HepG2 (cell line): ENCODE measurements at regions not wholly inside any gene's neighbourhood (a gene's known extent, or its start where the extent isn't known, plus 50 kb on each side); places are given as distances from the start of the nearest gene placed in this dataset.
"Not testable (repeated sequence)": the region's sequence is repeated elsewhere in the genome, so short reads cannot be mapped to it uniquely, and the experiment has no call there.

Experiments
- ATAC-seq: fragments of 200-7000 bp; cut with Tn5 transposase; 3 replicates; pipeline ENCODE4 v1.9.1; 2020; ENCODE audit warnings: mild to moderate bottlenecking, moderate library complexity
- BruUV-seq: library from RNA; stranded (reverse); fragments of 400-500 nt; replicated peaks from 2 replicates; lab custom pipeline; 2021; lab: Mats Ljungman, UMichigan
- CTCF ChIA-PET: fragments of 300-600 bp; formaldehyde crosslinking; extraction: SDS; loops from one replicate; lab custom pipeline; 2021; ENCODE audit warnings: low total read pairs, inconsistent platforms, low intra/inter-chr PET ratio; lab: Yijun Ruan, JAX
- POLR2A ChIA-PET: fragments of 350-600 bp; sonication (Branson Sonifier 250); formaldehyde crosslinking; loops from one replicate; lab custom pipeline; 2020; ENCODE audit warnings: antibody characterized with exemption, inconsistent platforms; lab: Yijun Ruan, JAX
- DNase-seq: peaks from one replicate; pipeline ENCODE4 v3.0.0-alpha.2; 2015; ENCODE audit warnings: low spot score
- FAIRE-seq: peaks from 3 replicates; lab custom pipeline; 2011; peaks lifted over from hg19 to GRCh38; lab: Jason Lieb, UNC
- H2AFZ ChIP-seq: one replicate; pipeline ENCODE4 v1.6.1; 2011; ENCODE audit warnings: low read length, inconsistent platforms
- H3K27ac ChIP-seq: fragments of 300-600 bp; 3 replicates; pipeline ENCODE4 v1.8.0; 2011; ENCODE audit warnings: mixed run types, mild to moderate bottlenecking, mixed read lengths, low read length, inconsistent platforms; ENCODE audit not compliant: insufficient read depth; ENCODE audit errors: extremely low read length
- H3K27me3 ChIP-seq, 2 experiments: fragments of 200-600 bp in 1 of 2; 2 replicates in 1 of 2; 3 replicates in 1 of 2; pipeline versions ENCODE4 v1.6.0 to v1.8.0; 2011; ENCODE audit warnings: low read length in 2 of 2, mild to moderate bottlenecking in 2 of 2, moderate library complexity in 2 of 2, inconsistent platforms in 1 of 2; ENCODE audit not compliant: insufficient read depth in 2 of 2, control insufficient read depth in 1 of 2
- H3K36me3 ChIP-seq, 2 experiments: fragments of 200-600 bp in 1 of 2; replicated peaks in 1 of 2; 2 replicates in 1 of 2; 3 replicates in 1 of 2; pipeline versions ENCODE4 v1.5.1 to v1.8.0; 2011; ENCODE audit warnings: low read length in 2 of 2, inconsistent platforms in 1 of 2; ENCODE audit not compliant: insufficient read depth in 2 of 2, control insufficient read depth in 1 of 2
- H3K4me1 ChIP-seq: 2 replicates; pipeline ENCODE4 v1.5.1; 2012; ENCODE audit warnings: low read length, inconsistent platforms; ENCODE audit not compliant: insufficient read depth
- H3K4me2 ChIP-seq: 2 replicates; pipeline ENCODE4 v1.6.0; 2011; ENCODE audit warnings: low read depth, low read length, inconsistent platforms
- H3K4me3 ChIP-seq, 3 experiments: fragments of 200-600 bp in 1 of 3; sonication (generic), shearing (Covaris generic) in 1 of 3; replicated peaks in 1 of 3; 2 replicates each; pipeline ENCODE4 v1.5.1; 2011 to 2016; ENCODE audit warnings: low read length in 3 of 3, inconsistent platforms in 2 of 3, low read depth in 2 of 3, mild to moderate bottlenecking in 2 of 3, control low read depth in 1 of 3, mixed read lengths in 1 of 3; ENCODE audit not compliant: insufficient read depth in 1 of 3
- H3K79me2 ChIP-seq: one replicate; pipeline ENCODE4 v1.6.1; 2011; ENCODE audit warnings: low read length, inconsistent platforms; ENCODE audit not compliant: insufficient read depth
- H3K9ac ChIP-seq: 2 replicates; pipeline ENCODE4 v1.6.0; 2011; ENCODE audit warnings: mild to moderate bottlenecking, low read depth, low read length, inconsistent platforms; ENCODE audit not compliant: insufficient read depth
- H3K9me3 ChIP-seq: 2 replicates; pipeline ENCODE4 v1.5.1; 2012; ENCODE audit warnings: mild to moderate bottlenecking, low read length
- H4K20me1 ChIP-seq: 2 replicates; pipeline ENCODE4 v1.6.0; 2011; ENCODE audit warnings: inconsistent platforms, mild to moderate bottlenecking, low read length, moderate library complexity; ENCODE audit not compliant: insufficient read depth
- HMG20B ChIP-seq: conservative IDR thresholded peaks from 2 replicates; pipeline ENCODE4 v1.6.1; 2016; ENCODE audit warnings: missing genetic modification reagents, missing compliant biosample characterization
- SMYD3 ChIP-seq: sonication (generic); formaldehyde crosslinking; IDR thresholded peaks from 2 replicates; pipeline ENCODE4 v1.8.1; 2023; ENCODE audit warnings: mild to moderate bottlenecking, missing genetic modification reagents
- SP2 ChIP-seq: sonication (generic); formaldehyde crosslinking; IDR thresholded peaks from 2 replicates; pipeline ENCODE4 v1.5.1; 2020; ENCODE audit warnings: mild to moderate bottlenecking, missing genetic modification reagents
- TOE1 ChIP-seq: sonication (generic); formaldehyde crosslinking; IDR thresholded peaks from 2 replicates; pipeline ENCODE4 v1.4.0; 2020; ENCODE audit warnings: mild to moderate bottlenecking, missing genetic modification reagents
- YEATS4 ChIP-seq: sonication (generic); formaldehyde crosslinking; IDR thresholded peaks from 2 replicates; pipeline ENCODE4 v1.4.0; 2020; ENCODE audit warnings: missing genetic modification reagents, borderline replicate concordance
- ZBTB21 ChIP-seq: sonication (generic); formaldehyde crosslinking; IDR thresholded peaks from 2 replicates; pipeline ENCODE4 v1.4.0; 2020; ENCODE audit warnings: missing genetic modification reagents
- ZNF33A ChIP-seq: sonication (generic); formaldehyde crosslinking; IDR thresholded peaks from 2 replicates; pipeline ENCODE4 v1.5.1; 2020; ENCODE audit warnings: missing genetic modification reagents, mild to moderate bottlenecking, moderate library complexity, borderline replicate concordance
- ZNF431 ChIP-seq: sonication (generic); formaldehyde crosslinking; IDR thresholded peaks from 2 replicates; pipeline ENCODE4 v1.9.0; 2022; ENCODE audit warnings: missing genetic modification reagents, low read depth, mild to moderate bottlenecking, borderline replicate concordance
- ZNF451 ChIP-seq: sonication (generic); formaldehyde crosslinking; IDR thresholded peaks from 2 replicates; pipeline ENCODE4 v1.5.0; 2020; ENCODE audit warnings: mild to moderate bottlenecking, missing genetic modification reagents
- ZNF484 ChIP-seq: sonication (generic); formaldehyde crosslinking; IDR thresholded peaks from 2 replicates; pipeline ENCODE4 v1.5.1; 2020; ENCODE audit warnings: mild to moderate bottlenecking, low read depth, missing genetic modification reagents, borderline replicate concordance
- ZNF569 ChIP-seq: sonication (generic); formaldehyde crosslinking; IDR thresholded peaks from 2 replicates; pipeline ENCODE4 v1.5.0; 2020; ENCODE audit warnings: mild to moderate bottlenecking, missing genetic modification reagents, moderate library complexity, borderline replicate concordance
- ZNF639 ChIP-seq: conservative IDR thresholded peaks from 2 replicates; pipeline ENCODE4 v1.6.1; 2018; ENCODE audit warnings: missing genetic modification reagents
- WGBS: methylation state at CpG from one replicate; pipeline ENCODE4 v1.1.6; 2017; ENCODE audit warnings: low lambda C conversion rate; 5-methylcytosine and 5-hydroxymethylcytosine counted together
- in situ Hi-C: cut with HindIII; loops from 2 replicates; pipeline ENCODE4 v1.10.0; 2017; ENCODE audit warnings: low pct_unique_long_range_greater_than_20kb; ENCODE audit not compliant: extremely low pct_ligation_motif_present
- intact Hi-C: fragments of 100-400 bp; cut with micrococcal nuclease; formaldehyde crosslinking; loops from one replicate; pipeline ENCODE4 v1.10.0; 2022; ENCODE audit not compliant: unreplicated experiment
- TF ChIP-seq, protein P1 (sequence below): sonication (generic); formaldehyde crosslinking; IDR thresholded peaks from 2 replicates; pipeline ENCODE4 v1.8.0; 2022; ENCODE audit warnings: mild to moderate bottlenecking, missing genetic modification reagents; ENCODE audit not compliant: insufficient replicate concordance

DNA sequence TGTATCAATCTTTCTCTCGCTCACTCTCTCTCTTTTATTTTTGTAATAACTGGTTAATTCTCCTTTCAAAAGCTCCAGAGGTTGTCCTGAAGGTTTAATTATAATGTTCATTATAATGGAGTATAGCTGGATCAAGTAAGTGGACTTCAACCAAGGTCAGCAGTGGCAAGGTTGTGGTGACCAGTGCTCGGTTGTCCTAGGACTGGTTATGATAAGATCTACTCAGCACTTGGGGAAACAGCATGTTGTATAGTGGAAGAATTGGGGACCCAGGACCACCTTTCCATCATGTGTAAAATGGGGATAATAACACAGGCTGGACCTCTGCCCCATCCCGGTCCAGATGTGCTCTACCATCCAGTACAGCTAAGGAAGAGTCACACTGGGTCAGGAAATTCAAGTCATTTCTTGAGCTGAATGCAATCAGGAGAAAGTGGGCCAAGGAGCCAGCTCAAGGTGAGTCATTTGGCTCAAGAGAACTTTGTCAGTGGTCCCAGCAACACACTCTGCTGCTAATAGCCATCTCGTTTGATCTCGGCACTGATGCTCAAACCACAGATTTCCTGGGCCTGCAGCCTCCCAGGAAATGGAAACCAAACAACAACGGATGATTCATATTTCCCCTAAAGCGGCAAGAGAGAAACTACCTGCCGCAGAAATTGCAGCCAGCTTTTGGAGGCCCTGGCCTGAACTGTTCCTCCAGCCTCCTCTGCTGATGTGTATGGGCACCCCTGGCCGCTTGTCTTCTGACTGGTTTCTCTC lies 123.6 kb upstream of the RBPJ start (continued):
- TF ChIP-seq ZNF484 (CRISPR knock-in tag), result no peak
- TF ChIP-seq YEATS4 (CRISPR knock-in tag), result no peak
- no peak for TF ChIP-seq TOE1 (CRISPR knock-in tag)
- TF ChIP-seq ZNF639 (CRISPR knock-in tag), result no peak

GRCh38 chr4:26198931-26199330 lies 121.9 kb upstream of the RBPJ start:
- in situ Hi-C loops, BruUV-seq, H3K9ac ChIP-seq, POLR2A ChIA-PET, H3K4me1 ChIP-seq, H3K79me2 ChIP-seq, H3K4me3 ChIP-seq, CTCF ChIA-PET, H3K36me3 ChIP-seq, H3K27me3 ChIP-seq, FAIRE-seq, H3K27ac ChIP-seq, H3K9me3 ChIP-seq, DNase-seq, H3K4me2 ChIP-seq, intact Hi-C loops, H4K20me1 ChIP-seq, ATAC-seq, H2AFZ ChIP-seq: not testable (repeated sequence)
- WGBS, result 65% methylated on average over 8 of the region's 8 CpGs

GRCh38 chr4:26199596-26199995 lies 121.2 kb upstream of the RBPJ start:
- no peaks in the 10 kb centered on the region for H4K20me1 ChIP-seq
- no peak overlapping the region for H3K4me2 ChIP-seq
- no peak overlapping the region for H3K27ac ChIP-seq
- no peak for DNase-seq
- H3K27me3 ChIP-seq, result peaks cover 2 to 4% of the 10 kb centered on the region in 2 experiments; a peak in 1 of 5 replicates
- in situ Hi-C loops, result no loop called here
- no peaks in the 10 kb centered on the region for H3K36me3 ChIP-seq
- TF ChIP-seq ZNF451 (CRISPR knock-in tag) (no peak), SP2 (CRISPR knock-in tag) (no peak), ZNF431 (no peak), ZNF569 (CRISPR knock-in tag) (no peak), SMYD3 (CRISPR knock-in tag) (no peak), HMG20B (no peak), ZBTB21 (CRISPR knock-in tag) (no peak), ZNF33A (no peak)
- TF ChIP-seq, protein P1, sequence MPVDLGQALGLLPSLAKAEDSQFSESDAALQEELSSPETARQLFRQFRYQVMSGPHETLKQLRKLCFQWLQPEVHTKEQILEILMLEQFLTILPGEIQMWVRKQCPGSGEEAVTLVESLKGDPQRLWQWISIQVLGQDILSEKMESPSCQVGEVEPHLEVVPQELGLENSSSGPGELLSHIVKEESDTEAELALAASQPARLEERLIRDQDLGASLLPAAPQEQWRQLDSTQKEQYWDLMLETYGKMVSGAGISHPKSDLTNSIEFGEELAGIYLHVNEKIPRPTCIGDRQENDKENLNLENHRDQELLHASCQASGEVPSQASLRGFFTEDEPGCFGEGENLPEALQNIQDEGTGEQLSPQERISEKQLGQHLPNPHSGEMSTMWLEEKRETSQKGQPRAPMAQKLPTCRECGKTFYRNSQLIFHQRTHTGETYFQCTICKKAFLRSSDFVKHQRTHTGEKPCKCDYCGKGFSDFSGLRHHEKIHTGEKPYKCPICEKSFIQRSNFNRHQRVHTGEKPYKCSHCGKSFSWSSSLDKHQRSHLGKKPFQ (CRISPR knock-in tag), result no peak
- ATAC-seq, result no peak
- H3K79me2 ChIP-seq, result no peaks in the 10 kb centered on the region
- CTCF ChIA-PET, result no interaction called here
- FAIRE-seq, result no peak
- H3K4me3 ChIP-seq, result no peak overlapping the region
- intact Hi-C loops, result no loop called here
- no peak overlapping the region for H3K9ac ChIP-seq
- no peak overlapping the region for H2AFZ ChIP-seq
- 32% methylated on average over 5 of the region's 5 CpGs for WGBS
- no peaks in the 10 kb centered on the region for H3K9me3 ChIP-seq
- POLR2A ChIA-PET, result no interaction called here
- BruUV-seq, result no TSS peak
- H3K4me1 ChIP-seq, result no peaks in the 10 kb centered on the region
